Hematopoietic multipotent progenitor cell treated with erythropoietin and hydrocortisone succinate and interleukin-3 and kit ligand, for 8 days (in vitro differentiated cells): ENCODE measurements at regions not wholly inside any gene's neighbourhood (a gene's known extent, or its start where the extent isn't known, plus 50 kb on each side); places are given as distances from the start of the nearest gene placed in this dataset.
"Not testable (repeated sequence)": the region's sequence is repeated elsewhere in the genome, so short reads cannot be mapped to it uniquely, and the experiment has no call there.

ENCODE experiments used
- DNase-seq: peaks from one replicate; pipeline ENCODE4 v3.0.0-alpha.2; 2015

DNA sequence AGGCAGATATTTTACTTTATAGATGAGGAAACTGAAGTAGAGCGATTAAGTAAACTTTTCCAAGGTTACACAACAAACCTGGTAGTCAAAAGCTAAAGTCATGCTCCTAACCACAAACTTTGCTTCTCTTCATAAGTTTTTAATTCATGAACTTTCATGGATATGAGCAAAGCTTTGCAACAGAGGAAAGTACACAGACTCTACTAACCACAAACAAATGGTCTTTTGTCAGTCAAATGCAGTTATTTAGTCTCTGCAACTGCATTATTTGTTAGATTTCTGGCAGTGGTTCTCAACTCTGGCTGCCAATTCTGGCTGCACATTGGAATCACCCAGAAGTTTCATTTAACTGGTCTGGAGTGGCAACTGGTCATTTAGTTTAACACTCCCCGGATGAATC is 140.6 kb upstream of the TMEM168 start:
- peak; percentile 13 for DNase-seq

DNA sequence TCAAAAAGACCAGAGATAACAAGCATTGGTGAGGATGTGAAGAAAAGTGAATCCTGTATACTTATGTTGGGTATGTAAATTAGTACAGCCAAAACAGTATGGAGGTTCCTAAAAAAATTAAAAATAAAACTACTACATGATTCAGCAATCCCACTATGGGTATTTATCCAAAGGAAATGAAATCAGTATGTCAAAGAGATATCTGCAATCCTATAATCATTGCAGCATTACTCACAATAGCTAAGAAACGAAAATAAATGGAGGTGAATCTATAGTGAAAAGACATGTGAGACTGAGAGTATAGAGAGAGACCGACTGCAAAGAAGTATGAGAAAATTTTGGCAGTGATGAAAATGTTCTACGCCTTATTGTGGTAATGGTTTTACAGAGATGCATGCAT is 139.2 kb upstream of the TMEM168 start:
- DNase-seq: no peak

DNA sequence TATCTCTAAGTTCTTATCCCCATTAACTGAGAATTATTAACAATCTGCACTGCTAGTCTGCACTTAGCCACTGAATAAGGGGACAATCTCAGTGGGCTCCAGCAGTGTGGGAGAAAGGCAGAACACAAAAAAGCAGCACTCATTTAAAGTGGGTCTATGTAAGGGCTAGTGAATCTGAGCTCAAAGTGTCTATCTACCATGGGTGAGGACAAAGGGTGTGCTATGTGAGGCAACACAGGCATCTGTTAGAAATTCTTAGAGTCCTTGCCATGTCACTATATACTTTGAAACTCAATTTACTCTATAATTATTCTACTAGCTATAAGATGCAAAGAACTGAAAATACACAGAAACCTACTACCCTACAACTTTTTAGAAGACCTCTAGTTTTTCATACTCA is 135.8 kb upstream of the TMEM168 start:
- no peak for DNase-seq

DNA sequence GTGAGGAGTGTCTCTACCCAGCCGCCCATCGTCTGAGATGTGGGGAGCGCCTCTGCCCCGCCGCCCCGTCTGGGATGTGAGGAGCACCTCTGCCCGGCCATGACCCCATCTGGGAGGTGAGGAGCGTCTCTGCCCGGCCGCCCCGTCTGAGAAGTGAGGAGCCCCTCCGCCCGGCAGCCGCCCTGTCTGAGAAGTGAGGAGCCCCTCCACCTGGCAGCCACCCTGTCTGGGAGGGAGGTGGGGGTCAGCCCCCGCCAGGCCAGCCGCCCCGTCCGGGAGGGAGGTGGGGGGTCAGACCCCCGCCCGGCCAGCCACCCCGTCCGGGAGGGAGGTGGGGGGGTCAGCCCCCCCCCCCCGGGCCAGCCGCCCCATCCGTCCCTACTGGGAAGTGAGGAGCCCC is 132.4 kb upstream of the TMEM168 start:
- not testable (repeated sequence) for DNase-seq

DNA sequence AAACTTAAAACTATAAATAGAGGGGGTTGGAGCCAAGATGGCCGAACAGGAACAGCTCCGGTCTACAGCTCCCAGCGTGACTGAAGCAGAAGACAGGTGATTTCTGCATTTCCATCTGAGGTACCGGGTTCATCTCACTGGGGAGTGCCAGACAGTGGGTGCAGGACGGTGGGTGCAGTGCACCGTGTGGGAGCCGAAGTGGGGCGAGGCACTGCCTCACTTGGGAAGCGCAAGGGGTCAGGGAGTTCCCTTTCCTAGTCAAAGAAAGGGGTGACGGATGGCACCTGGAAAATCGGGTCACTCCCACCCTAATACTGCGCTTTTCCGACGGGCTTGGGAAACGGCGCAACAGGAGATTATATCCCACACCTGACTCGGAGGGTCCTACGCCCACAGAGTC is 126.2 kb upstream of the TMEM168 start:
- not testable (repeated sequence) for DNase-seq

DNA sequence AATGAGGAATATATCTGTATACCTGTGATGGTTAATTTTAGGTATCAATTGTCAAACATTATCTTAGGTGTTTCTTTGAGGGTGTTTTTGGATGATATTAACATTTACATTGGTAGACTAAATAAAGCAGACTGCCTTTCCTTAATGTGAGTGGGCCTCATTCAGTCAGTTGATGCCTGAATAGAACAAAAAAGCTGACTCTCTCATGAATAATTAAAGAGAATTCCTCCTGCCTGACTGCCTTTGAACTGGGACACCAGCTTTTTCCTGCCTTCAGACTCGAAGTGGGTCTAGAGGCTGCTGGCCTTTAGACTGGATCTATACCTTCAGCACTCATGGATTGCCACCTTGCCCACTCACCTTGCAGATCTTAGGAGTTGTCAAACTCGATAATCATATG is 117.9 kb upstream of the TMEM168 start:
- no peak for DNase-seq

DNA sequence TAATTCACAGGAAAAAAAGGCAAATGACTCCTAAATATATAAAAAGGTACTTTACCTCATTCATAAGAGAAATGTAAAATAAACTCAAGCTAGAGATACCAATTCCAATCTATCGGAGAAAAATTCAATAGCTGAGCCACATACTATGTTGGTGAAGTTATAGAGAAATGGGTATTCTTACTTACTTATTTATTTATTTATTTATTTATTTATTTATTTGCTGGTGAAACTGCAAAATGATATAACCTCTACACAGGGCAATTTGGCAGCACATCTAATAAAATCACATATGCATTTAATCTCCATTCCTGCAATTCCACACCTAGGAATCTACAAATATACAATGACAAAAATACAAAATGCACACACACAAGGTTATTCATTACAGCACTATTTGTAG is 117.5 kb upstream of the TMEM168 start:
- no peak for DNase-seq

DNA sequence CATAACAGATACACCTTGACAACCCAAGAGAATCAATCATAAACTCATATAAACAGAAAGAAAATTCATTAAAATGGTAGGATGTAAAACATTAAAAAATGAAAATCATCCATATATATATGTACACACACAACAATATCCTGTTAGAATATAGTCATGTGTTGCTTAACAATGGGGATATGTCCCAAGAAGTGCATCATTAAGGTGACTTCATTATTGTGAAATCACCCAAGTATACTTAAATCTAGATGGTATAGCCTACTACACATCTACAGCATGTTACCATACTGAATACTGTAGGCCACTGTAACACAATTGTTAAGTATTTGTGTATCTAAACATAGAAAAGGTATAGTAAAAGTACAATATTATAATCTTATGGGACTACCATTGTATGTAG is 115.8 kb upstream of the TMEM168 start:
- DNase-seq: no peak

DNA sequence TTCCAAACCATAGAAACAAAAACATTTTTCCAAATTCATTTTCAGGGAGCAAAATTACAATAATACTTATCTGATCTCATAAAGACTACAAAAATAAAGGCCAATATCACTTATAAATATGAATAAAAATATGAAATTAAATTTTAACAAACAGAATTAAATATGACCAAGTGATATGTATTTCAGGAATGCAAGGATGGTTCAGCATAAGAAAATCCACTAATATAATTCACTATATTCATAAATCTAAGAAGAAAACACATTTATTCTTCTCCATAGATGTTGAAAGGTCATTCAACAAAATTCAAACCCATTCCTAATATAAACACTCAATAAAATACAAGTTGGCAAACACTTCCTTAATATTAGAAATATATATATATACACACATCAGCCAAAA is 115.2 kb upstream of the TMEM168 start:
- no peak for DNase-seq

DNA sequence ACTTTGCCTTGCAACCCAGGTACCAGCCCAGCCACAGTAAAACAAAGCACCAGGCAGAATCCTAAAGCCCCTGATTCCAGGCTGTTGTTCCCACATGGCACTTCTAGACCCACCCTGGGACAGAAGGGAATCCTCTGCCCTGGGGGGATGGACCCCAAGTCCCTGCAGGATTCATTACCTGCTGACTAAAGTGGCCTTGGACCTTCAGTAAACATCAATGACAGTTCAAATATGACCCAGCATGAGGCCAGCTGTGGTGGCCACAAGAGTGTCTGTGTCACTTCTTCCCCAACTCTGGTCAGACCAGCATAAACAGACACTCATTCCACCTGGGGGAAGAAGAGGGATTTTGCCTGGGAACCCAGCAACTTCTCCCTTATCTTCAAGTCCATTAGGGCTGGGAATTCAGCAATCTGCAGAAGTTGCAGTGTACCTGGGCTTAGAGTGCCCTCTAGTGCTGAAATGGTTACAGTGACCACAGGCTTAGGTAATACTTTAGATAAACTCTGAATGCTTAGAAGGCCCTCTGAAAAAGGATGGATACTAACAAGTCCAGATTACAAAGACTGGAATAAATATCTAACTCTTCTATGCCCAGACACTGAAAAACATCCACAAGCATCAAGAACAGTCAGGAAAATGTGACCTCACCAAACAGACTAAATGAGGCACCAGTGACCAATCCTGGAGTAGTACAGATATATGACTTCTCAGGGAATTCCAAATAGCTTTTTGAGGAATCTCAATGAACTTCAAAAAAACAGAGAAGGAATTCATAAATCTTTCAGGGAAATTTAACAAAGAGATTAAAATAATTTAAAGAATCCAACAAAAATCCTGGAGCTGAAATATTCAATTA is 108.5 kb upstream of the TMEM168 start:
- peak; percentile 81 for DNase-seq

DNA sequence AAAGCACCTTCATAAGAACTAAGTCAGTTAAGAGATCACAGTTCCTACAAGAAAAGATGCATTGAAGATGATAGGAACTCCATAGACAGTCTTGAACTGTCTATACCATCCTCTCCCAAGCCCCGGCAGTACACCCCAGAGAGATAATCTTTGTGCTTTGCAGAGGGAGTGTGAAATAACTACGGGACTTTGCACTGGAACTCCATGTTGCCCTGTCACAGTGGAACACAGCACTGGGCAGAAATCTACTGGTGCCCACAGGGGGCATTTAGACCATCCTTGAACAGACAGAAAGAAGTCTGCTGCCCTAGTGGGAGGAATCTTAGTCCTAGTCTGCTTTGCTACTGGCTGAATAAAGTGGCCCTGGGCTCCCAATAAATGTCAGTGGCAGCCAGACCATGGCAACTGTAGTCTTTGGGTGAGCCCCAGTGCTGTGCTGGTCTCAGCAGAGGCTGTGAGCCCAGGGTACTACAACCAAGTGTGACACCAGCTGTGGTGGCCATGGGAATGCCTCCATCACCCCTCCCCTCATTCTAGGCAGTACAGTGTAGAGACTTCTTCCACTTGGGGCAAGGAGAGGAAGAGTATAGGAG is 107.7 kb upstream of the TMEM168 start:
- DNase-seq: no peak

DNA sequence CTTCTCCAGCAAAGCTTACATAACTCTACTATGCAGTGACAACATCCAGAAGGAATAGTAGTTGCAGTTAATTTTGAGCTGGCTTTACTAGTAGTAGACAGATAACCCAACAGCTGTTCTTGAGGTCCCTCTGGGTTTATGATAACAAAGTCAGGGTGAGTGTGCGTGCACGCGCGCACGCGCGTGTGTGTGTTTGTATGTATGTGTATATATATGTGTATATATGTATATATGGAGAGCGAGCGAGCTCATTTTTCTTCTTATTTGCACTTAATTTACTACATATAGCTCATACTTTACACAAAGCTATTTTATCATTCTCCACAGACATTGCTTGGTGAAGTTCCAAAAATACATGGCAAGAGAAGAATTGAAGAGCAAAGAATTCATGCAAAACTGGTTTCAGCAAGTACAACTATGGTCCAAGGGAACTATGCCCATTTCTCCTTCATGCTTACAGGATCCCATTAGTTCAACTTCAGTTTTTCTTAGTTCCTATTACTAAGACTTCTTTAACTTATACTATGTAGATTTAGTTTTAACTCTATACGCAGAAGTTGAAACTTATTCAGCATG is 105.9 kb upstream of the TMEM168 start:
- DNase-seq: no peak

DNA sequence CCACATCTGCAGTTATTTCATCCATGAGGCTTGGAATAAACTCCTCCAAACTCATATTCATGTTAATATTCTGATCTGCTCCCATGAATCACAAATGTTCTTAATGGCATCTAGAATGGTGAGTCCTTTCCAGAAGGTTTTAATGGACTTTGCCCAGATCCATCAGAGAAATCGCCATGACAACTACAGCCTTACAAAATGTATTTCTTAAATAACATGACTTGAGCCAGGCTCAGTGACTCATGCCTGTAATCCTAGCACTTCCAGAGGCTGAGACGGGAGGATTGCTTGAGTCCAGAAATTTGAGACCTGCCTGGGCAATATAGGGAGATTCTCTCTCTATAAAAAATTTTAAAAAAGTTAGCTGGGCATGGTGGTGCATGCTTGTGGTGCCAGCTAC is 102.1 kb upstream of the TMEM168 start:
- no peak for DNase-seq

DNA sequence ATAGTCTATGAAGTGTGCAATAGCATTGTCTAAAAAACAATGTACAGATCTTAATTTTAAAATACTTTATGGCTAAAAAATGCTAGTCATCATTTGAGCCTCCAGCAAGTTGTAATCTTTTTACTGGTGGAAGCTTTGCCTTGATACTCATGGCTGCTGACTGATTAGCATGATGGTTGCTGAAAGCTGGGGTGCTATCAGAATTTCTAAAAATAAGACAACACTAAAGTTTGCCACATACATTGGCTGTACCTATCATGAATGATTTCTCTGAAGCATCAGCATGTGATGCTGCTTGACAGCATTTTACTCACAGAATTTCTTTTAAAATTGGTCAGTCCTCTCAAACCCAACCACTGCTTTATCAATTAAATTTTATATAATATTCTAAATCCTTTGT is 101.5 kb upstream of the TMEM168 start:
- DNase-seq: peak; percentile 25

DNA sequence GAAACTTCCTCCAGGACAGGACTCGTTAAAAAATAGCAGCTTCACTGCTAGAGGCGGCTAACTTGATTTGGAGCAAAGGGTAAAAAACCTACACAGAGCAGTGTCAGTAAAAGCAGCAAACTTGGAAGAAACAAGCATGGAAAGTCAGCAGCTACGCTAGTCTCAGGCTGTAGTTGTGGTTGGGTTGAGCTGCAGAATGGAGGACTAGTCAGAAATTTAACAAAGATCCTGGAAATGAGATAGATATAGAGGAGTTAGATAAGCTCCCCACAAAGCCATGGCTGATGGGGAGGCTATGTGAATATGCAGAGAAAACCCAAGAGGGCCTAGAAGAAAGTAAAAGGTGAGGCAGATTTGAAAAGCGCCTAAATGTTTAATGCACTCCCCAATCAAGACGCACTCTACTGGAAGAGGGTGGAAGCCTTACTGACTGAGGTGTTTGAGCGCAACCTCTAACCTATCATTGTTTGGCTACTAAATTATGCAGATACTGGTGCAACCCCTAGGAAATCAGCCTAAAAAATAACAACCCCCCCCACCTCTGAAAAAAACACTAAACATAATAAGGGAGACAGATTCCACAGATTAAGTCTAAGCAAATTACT is 99.7 kb upstream of the TMEM168 start:
- no peak for DNase-seq

DNA sequence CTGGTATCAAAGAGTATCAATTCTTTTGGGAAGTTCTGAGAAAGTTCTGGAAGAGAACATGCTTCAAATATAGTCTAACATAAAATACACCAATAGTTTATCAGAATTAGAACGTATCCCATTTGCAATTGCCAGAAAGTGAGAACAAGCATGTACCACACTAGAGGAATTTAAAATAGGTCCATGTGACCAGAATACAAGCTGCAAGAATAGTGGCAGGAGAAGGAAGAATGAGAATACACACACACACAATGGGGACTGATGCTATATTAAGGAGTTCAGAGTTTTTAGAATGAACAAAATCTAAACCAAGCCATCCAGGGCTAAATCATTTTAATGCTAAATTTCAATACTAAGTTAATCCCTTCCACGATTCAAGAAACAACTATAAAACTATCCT is 99.1 kb upstream of the TMEM168 start:
- DNase-seq: no peak

DNA sequence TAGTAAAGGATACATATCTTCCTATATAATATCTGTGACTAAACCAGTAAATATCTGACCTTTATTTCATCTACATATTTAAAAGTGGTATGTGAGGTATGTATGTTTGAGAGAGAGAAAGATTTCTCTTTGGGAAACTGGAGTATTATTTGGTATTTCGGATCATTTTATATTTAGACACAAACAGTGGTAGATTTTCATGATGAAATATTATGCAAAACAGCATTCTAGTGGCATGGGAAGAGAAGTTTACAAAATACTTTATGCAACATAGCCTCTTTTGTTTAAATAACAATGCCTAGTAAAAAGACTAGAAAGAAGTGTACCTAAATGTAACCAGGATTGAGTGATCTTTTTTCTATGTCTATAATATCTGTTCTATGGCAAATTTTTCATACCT is 98.6 kb upstream of the TMEM168 start:
- DNase-seq: no peak

DNA sequence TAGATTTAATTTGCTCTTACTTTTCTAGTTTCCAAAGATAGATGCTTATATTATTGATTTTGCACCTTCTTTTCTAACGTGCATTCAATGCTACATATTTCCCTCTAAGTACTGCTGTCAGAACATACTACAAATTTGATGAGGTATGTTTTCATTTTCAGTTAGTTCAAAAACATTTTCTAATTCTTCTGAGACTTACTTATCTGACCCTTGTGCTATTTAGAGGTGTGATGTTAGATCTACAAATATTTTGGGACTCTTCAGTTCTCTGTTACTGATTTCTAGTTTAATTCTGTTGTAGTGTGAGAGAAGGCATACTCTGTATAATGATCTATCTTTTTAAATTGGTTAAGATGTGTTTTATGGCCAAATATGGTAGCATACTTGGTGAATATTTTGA is 97.8 kb upstream of the TMEM168 start:
- DNase-seq: no peak

DNA sequence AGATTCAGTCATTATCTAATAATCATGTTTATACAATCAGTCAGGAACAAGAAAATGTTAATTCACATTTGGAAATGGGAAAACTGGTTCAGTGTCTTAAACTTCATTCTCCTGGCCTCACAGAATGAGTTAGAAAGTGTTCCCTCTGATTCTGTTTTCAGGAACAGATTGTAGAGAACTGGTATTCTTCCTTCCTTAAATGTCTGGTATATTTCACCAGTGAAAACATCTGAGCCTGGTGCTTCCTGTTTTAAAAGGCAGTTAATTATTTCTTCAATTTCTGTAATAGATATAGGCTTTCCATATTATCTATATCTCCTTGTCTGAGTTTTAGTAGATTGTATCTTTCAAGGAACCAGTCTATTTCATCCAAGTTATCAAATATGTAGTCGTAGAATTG is 97.1 kb upstream of the TMEM168 start:
- DNase-seq: no peak

DNA sequence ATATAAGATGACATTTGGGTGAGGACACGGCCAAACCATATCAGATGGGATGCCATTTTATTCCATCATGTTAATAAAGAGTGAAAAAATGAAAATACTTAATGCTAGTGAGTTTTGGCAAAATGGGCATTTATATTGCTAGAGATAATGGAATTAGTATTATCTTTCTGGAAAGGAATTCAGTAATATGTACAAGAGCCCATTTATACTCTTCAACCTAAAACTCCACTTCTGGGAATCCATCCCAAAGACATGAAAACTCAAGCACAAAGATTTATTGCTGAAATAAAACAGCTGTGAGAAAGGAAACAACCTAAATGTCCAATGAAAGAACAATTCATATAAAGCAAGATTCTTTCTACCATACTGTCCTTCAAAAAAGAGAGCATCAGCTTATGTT is 96.0 kb upstream of the TMEM168 start:
- DNase-seq: no peak

DNA sequence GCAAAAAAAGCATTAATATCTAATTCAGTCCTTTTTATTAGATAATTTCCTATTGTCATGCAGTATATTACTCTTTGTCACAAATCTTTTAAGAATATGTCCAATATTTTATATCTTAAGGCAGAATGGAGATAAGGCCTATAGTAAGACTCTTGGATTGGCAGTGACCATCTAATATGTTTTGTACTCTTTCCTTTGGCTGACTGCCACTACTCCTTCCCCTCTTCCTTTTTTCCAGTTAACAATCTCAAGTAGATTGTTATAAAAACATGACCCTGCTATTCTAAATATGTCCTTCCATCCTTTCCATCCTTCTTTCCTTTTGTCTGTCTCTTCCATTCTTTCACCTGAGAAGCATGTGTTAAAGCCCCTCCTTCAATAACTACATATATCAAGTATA is 92.8 kb upstream of the TMEM168 start:
- no peak for DNase-seq

DNA sequence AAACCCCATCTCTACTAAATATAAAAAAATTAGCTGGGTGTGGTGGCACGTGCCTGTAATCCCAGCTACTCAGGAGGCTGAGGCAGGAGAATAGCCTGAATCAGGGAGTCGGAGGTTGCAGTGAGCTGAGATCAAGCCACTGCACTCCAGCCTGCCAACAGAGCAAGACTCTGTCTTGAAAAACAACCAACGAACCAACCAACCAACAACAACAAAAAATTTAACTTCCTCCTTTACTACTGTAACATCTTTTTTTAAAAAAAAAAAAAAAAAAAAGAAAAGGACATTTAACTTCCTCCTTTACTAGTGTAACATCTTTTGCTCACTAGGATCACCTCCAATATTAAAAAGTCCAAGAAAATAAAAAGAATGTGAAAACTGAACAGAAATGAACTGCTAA is 92.3 kb upstream of the TMEM168 start:
- DNase-seq: no peak

DNA sequence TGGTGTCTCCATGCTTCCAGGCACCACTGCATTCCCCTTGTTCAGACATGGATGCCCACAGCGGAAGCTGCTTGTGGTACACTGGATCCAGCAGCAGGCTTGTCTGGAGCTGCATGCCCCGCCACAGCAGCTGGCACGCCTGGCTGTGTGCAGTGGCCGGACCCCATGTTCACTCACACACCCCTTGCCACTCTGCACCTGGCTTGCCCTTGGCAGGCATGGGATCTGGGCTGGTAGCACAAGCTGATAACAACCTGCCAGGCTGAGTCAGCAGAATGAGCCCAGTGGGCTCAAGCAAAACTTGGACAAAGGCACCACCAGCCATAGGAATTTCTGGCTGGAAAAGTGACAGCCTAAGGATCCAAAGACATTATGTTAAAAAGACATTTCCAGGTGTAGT is 91.8 kb upstream of the TMEM168 start:
- peak; percentile 57 for DNase-seq

DNA sequence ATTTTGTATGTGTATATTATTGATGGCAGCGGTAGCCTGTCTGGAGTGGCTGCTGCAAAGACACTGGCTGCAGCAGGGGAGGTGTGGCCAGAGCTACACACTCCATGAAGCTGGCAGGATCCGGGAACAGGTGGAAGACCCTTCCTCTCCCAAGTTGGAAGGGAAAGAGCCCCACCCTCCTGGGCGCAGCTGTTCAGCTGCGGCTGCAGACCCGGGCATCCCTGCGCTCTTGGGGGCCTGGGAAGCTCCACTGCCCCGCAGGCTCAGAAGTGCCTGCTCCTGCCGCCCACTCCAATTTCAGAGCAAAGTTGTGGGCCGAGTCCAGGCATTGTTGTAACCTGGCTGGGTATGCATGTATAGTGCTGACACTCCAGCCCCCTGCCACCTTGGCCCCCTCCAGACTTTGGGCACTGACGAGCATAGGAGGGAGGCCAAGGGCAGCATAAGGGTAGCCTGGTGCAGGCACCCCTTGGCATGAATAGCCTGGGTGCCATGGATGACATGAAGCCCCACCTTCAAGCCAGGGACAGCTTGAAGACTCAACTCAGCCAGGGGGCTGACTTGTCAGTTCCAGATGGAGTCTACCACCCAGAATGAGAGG is 90.7 kb upstream of the TMEM168 start:
- no peak for DNase-seq
